GM23248 (cell line): ENCODE measurements at regions not wholly inside any gene's neighbourhood (a gene's known extent, or its start where the extent isn't known, plus 50 kb on each side); places are given as distances from the start of the nearest gene placed in this dataset.

Experiments
- DNase-seq: peaks from one replicate; pipeline ENCODE4 v3.0.0-alpha.2; 2015
- H2AFZ ChIP-seq: fragments of 200-600 bp; sonication (generic); 2 replicates; pipeline ENCODE4 v1.6.1; 2016; ENCODE audit warnings: antibody characterized with exemption
- H3F3A ChIP-seq: fragments of 200-600 bp; sonication (generic); 2 replicates; pipeline ENCODE4 v1.6.1; 2016; ENCODE audit warnings: mild to moderate bottlenecking, antibody characterized with exemption, mixed run types; ENCODE audit not compliant: insufficient read depth
- H3K27ac ChIP-seq: fragments of 200-600 bp; sonication (generic); 2 replicates; pipeline ENCODE4 v1.5.1; 2016; ENCODE audit warnings: mild to moderate bottlenecking
- H3K27me3 ChIP-seq: fragments of 200-600 bp; sonication (generic); replicated peaks from 2 replicates; pipeline ENCODE4 v1.6.1; 2016; ENCODE audit warnings: mild to moderate bottlenecking; ENCODE audit not compliant: insufficient read depth
- H3K36me3 ChIP-seq: fragments of 200-600 bp; sonication (generic); 2 replicates; pipeline ENCODE4 v1.6.1; 2016; ENCODE audit warnings: low read depth, mild to moderate bottlenecking
- H3K4me1 ChIP-seq: fragments of 200-600 bp; sonication (generic); 2 replicates; pipeline ENCODE4 v1.6.1; 2016; ENCODE audit warnings: mild to moderate bottlenecking; ENCODE audit not compliant: insufficient read depth
- H3K4me2 ChIP-seq: fragments of 200-600 bp; sonication (generic); one replicate; pipeline ENCODE4 v1.6.1; 2016; ENCODE audit warnings: mild to moderate bottlenecking; ENCODE audit not compliant: unreplicated experiment
- H3K4me3 ChIP-seq: fragments of 200-600 bp; sonication (generic); 2 replicates; pipeline ENCODE4 v1.5.1; 2016; ENCODE audit warnings: mild to moderate bottlenecking
- H3K79me2 ChIP-seq: fragments of 200-600 bp; sonication (generic); 2 replicates; pipeline ENCODE4 v1.6.1; 2016; ENCODE audit warnings: mild to moderate bottlenecking; ENCODE audit not compliant: insufficient read depth
- H3K9ac ChIP-seq: fragments of 200-600 bp; sonication (generic); 2 replicates; pipeline ENCODE4 v1.6.1; 2016; ENCODE audit warnings: mild to moderate bottlenecking
- H3K9me2 ChIP-seq: fragments of 200-600 bp; sonication (generic); 2 replicates; pipeline ENCODE4 v1.6.1; 2016; ENCODE audit warnings: mixed run types, mild to moderate bottlenecking, moderate library complexity; ENCODE audit not compliant: insufficient read depth
- H3K9me3 ChIP-seq: fragments of 200-600 bp; sonication (generic); one replicate; pipeline ENCODE4 v1.6.1; 2017; ENCODE audit warnings: low read depth
- H4K20me1 ChIP-seq: fragments of 200-600 bp; sonication (generic); 2 replicates; pipeline ENCODE4 v1.6.0; 2016; ENCODE audit not compliant: insufficient read depth
- EZH2 ChIP-seq: fragments of 200-600 bp; sonication (generic); IDR thresholded peaks from 2 replicates; pipeline ENCODE4 v1.6.1; 2018; ENCODE audit warnings: antibody characterized with exemption, mild to moderate bottlenecking; ENCODE audit not compliant: insufficient read depth, poor library complexity, severe bottlenecking
- EZH2phosphoT487 ChIP-seq: fragments of 200-600 bp; sonication (generic); IDR thresholded peaks from 2 replicates; pipeline ENCODE4 v1.6.1; 2018; ENCODE audit warnings: antibody characterized with exemption, moderate library complexity, mild to moderate bottlenecking, low read depth; ENCODE audit not compliant: insufficient read depth
- WGBS, 2 experiments: methylation state at CpG; one replicate each; pipeline ENCODE4 v1.1.6; 2015 to 2017; ENCODE audit warnings: low lambda C conversion rate in 2 of 2, low coverage in 1 of 2; ENCODE audit errors: missing lambda C conversion rate in 2 of 2; 5-methylcytosine and 5-hydroxymethylcytosine counted together
- in situ Hi-C: fragments of 300-500 bp; cut with MboI; formaldehyde crosslinking; loops from 2 replicates; pipeline ENCODE4 v1.15.0; 2020

DNA sequence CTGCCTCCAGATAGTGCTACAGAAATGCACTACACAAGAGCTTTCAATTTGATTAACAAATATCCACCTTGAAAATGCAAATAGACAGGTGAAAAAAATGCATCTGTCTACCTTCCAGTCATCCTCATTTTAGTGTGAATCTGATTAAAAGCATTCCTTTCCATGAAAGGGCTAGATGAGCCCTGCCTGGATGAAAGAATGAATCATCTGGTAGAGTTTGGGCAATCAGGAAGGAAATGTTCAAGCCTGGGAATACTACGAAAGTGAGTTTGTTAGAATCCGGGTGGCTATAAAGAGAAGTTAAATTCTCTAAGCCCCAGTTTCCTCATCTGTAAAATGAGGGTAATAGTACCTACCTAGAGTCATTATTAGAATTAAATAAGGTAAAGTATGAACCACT is 142.6 kb downstream of the FAM114A2 start:
- Histone ChIP-seq H3K4me3 (no peak overlapping the region), H3K4me1 (peaks cover 31% of the 10 kb centered on the region), H3K27ac (no peak overlapping the region), H4K20me1 (no peaks in the 10 kb centered on the region), H3K27me3 (no peaks in the 10 kb centered on the region), H3K9ac (no peak overlapping the region), H3F3A (peaks cover 30% of the 10 kb centered on the region), H3K79me2 (no peaks in the 10 kb centered on the region), H3K9me3 (no peaks in the 10 kb centered on the region), H2AFZ (no peak overlapping the region), H3K9me2 (no peaks in the 10 kb centered on the region; the same call in 1 of the 2 replicates), H3K4me2 (peak overlapping the region; percentile 23), H3K36me3 (no peaks in the 10 kb centered on the region)
- in situ Hi-C loops: no loop called here
- TF ChIP-seq EZH2phosphoT487: no peak
- no peak for TF ChIP-seq EZH2
- DNase-seq: peak; percentile 74
- 20 to 24% methylated on average over 2 of the region's 2 CpGs for WGBS, 2 experiments

DNA sequence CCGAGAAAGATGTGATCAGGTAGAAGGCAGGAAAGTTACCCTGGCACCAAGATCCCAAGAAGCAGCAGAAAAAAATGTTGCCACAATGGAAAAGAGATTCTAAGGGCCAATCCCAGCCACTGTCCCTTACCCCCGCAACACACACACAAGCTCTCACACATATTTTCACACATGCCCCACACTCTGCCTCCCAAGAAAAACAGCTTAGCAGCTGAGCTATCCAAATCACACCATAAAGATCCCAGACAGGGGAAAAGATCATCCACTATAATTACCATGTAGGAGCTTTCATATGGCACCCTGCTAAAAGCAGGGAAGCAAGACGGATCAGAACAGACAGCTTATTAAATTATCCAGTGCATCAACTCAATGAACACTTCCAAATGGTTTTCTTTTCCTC is 143.4 kb downstream of the FAM114A2 start:
- Histone ChIP-seq H3K36me3 (no peaks in the 10 kb centered on the region), H3K4me2 (no peak overlapping the region), H3K79me2 (no peaks in the 10 kb centered on the region), H3K27me3 (no peaks in the 10 kb centered on the region), H3K9me3 (no peaks in the 10 kb centered on the region), H3K4me3 (no peak overlapping the region), H3K27ac (no peak overlapping the region), H2AFZ (no peak overlapping the region), H3K4me1 (peaks cover 25% of the 10 kb centered on the region), H4K20me1 (no peaks in the 10 kb centered on the region), H3F3A (peaks cover 24% of the 10 kb centered on the region), H3K9ac (no peak overlapping the region), H3K9me2 (no peaks in the 10 kb centered on the region; the same call in 1 of the 2 replicates)
- 92 to 93% methylated on average over 3 of the region's 3 CpGs for WGBS, 2 experiments
- no peak for TF ChIP-seq EZH2
- no peak for TF ChIP-seq EZH2phosphoT487
- in situ Hi-C loops: no loop called here
- no peak for DNase-seq

DNA sequence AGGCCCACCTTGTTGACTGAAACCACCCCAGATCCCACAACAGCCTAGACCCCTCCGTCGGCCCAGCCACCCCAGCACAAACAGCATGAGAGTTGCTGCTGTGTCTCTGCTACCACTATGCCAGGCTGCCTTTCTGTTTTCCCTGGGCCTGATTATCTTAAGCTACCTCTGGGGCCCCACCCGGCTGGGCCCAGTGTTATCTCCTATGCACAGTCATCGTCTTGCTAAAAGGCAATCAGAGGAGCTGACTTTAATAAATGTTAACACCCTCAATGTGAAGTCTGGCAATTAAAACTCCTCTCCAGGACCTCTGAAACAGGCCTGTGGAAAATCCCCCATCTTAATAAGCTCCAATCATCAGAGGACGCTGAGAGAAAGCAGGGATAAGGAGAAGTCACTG is 144.9 kb downstream of the FAM114A2 start:
- Histone ChIP-seq H3K36me3 (no peaks in the 10 kb centered on the region), H3K27me3 (no peaks in the 10 kb centered on the region), H3K79me2 (no peaks in the 10 kb centered on the region), H3K27ac (no peak overlapping the region), H3K9ac (no peak overlapping the region), H3K4me1 (peaks cover 17% of the 10 kb centered on the region), H3K4me3 (no peak overlapping the region), H3K4me2 (no peak overlapping the region), H2AFZ (no peak overlapping the region), H3K9me3 (no peaks in the 10 kb centered on the region), H4K20me1 (no peaks in the 10 kb centered on the region), H3F3A (peaks cover 18% of the 10 kb centered on the region; the same call in 1 of the 2 replicates), H3K9me2 (no peaks in the 10 kb centered on the region; the same call in 1 of the 2 replicates)
- no peak for TF ChIP-seq EZH2phosphoT487
- TF ChIP-seq EZH2: no peak
- in situ Hi-C loops: no loop called here
- no peak for DNase-seq
- 74 to 83% methylated on average over 5 of the region's 5 CpGs for WGBS, 2 experiments

DNA sequence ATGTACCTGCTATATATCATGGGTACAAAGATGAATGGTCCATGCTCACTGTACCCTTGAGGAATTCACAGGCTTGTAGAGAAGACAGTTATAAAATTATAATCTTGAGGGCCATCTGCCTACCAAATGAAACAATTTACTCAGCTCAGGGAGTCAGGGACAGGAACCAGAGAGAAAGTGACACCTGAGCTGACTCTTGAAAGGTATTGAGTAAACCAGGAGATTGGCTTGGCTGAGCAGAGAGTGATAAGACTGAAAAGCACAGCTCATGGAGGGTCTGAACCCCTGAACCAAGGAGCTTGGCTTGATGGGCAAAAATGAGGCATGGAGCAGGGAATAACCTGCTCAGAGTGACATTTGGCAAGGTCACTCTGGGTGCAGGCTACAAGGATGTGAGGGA is 147.3 kb downstream of the FAM114A2 start:
- no peak for TF ChIP-seq EZH2
- TF ChIP-seq EZH2phosphoT487: no peak

DNA sequence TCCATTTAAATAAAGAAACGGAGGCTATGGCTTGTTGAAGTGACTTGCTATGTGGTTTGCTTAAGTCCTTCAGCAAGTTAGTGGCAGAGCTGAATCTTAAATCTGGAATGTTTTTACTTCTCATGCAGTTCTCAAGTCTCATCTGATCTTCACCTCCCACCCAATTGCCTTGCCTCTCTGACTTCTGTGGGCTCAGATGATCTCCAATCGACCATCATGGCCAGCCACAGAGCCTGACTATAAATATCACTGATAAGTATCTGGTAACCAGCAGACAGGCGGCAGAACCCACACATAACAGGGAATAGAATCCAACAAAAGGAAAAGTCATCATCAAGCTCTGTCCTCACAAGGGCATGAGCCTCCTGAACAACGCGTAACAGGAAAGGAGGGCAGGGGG is 149.9 kb downstream of the FAM114A2 start:
- Histone ChIP-seq H3K27ac (no peak overlapping the region), H3K4me2 (no peak overlapping the region), H3K4me3 (no peak overlapping the region), H3K9me3 (no peaks in the 10 kb centered on the region), H3F3A (peaks cover 5% of the 10 kb centered on the region; the same call in 1 of the 2 replicates), H3K36me3 (no peaks in the 10 kb centered on the region), H2AFZ (no peak overlapping the region), H3K9ac (no peak overlapping the region), H4K20me1 (no peaks in the 10 kb centered on the region), H3K79me2 (no peaks in the 10 kb centered on the region), H3K4me1 (peaks cover 6% of the 10 kb centered on the region; the same call in 1 of the 2 replicates), H3K27me3 (no peaks in the 10 kb centered on the region), H3K9me2 (no peaks in the 10 kb centered on the region)
- WGBS, 2 experiments: 62 to 69% methylated on average over 5 of the region's 5 CpGs
- TF ChIP-seq EZH2phosphoT487: no peak
- TF ChIP-seq EZH2: no peak
- in situ Hi-C loops: no loop called here
- DNase-seq: no peak

More for the DNA sequence above, 147.3 kb downstream of the FAM114A2 start:
- in situ Hi-C loops: no loop called here
- Histone ChIP-seq H3K36me3 (no peaks in the 10 kb centered on the region), H3K4me2 (no peak overlapping the region), H3K9me2 (no peaks in the 10 kb centered on the region), H2AFZ (no peak overlapping the region), H3K4me1 (peaks cover 8% of the 10 kb centered on the region), H3K9ac (no peak overlapping the region), H3K9me3 (no peaks in the 10 kb centered on the region), H4K20me1 (no peaks in the 10 kb centered on the region), H3K27me3 (no peaks in the 10 kb centered on the region), H3K27ac (no peak overlapping the region), H3F3A (peaks cover 9% of the 10 kb centered on the region; the same call in 1 of the 2 replicates), H3K79me2 (no peaks in the 10 kb centered on the region), H3K4me3 (no peak overlapping the region)
- no peak for DNase-seq
